GM18858 (cell line): ENCODE measurements at regions not wholly inside any gene's neighbourhood (a gene's known extent, or its start where the extent isn't known, plus 50 kb on each side); places are given as distances from the start of the nearest gene placed in this dataset.

Source experiments
- ATAC-seq: cut with Tn5 transposase; IDR thresholded peaks from one replicate; pipeline ENCODE4 v1.9.1; 2021; ENCODE audit not compliant: unreplicated experiment

GRCh38 chr1:63710308-63710707 lies 63.5 kb upstream of the ROR1 start:
- no peak for ATAC-seq

GRCh38 chr1:63710761-63711380 lies 62.9 kb upstream of the ROR1 start:
- ATAC-seq: no peak

GRCh38 chr1:63713041-63713440 lies 60.8 kb upstream of the ROR1 start:
- no peak for ATAC-seq

- ATAC-seq: peak; percentile 60
Measured at GRCh38 chr1:63713627-63714481, 60.0 kb upstream of the ROR1 start.

GRCh38 chr1:63714482-63714760 lies 59.4 kb upstream of the ROR1 start:
- no peak for ATAC-seq

GRCh38 chr1:63717511-63718065 lies 56.2 kb upstream of the ROR1 start:
- no peak for ATAC-seq

- no peak for ATAC-seq
Measured at GRCh38 chr1:63718541-63718970, 55.3 kb upstream of the ROR1 start.

- ATAC-seq: no peak
Measured at GRCh38 chr1:63721531-63722189, 52.2 kb upstream of the ROR1 start.

- no peak for ATAC-seq
Measured at GRCh38 chr1:63723602-63724001, 50.2 kb upstream of the ROR1 start.
